ENCODE measurements at regions not wholly inside any gene's neighbourhood (a gene's known extent, or its start where the extent isn't known, plus 50 kb on each side); places are given as distances from the start of the nearest gene placed in this dataset.

DNA sequence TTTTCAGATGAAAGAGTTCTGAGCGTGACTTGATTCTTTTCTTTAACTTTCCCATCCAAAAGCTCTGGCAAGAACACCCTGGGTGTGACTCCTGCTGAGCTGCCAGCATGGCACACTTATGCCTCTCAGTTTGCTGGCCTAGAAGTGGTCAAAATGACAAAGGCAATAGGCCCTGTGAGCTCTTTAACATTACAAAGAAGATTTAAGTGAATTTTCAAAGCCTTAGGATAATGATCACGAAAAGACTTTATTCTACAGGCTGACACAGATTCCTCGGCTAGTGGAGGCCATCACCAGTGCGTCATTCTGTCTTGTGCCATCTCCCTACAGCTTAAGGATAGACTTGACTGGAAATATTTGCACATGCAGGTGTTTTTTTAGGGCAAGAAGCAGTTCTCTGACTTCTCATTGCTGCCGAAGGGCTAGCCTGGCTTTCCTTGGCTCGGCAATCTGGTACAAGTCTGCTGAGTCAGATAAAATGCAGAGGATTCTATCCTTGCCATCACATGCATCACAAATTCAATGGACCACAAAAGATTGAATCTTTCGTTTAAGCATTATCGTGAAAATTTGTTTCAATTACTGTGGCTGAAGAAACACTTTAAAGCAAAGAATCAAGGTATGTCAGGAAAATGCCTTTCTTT, 311.5 kb downstream of the COX7C start:
- no peaks in the 10 kb centered on the region for H3K4me1 ChIP-seq
- no peak for ATAC-seq
- H3K9me3 ChIP-seq: no peaks in the 10 kb centered on the region
- H3K4me3 ChIP-seq: no peak overlapping the region
- no peak overlapping the region for H3K27ac ChIP-seq
- no peaks in the 10 kb centered on the region for H3K36me3 ChIP-seq
- no peaks in the 10 kb centered on the region for H3K27me3 ChIP-seq
- TF ChIP-seq POLR2A (IDR thresholded peaks at IDR 0.05) (no peak), POLR2AphosphoS5 (IDR thresholded peaks at IDR 0.05) (no peak), EP300 (IDR thresholded peaks at IDR 0.05) (no peak)
- TF ChIP-seq, protein P1, sequence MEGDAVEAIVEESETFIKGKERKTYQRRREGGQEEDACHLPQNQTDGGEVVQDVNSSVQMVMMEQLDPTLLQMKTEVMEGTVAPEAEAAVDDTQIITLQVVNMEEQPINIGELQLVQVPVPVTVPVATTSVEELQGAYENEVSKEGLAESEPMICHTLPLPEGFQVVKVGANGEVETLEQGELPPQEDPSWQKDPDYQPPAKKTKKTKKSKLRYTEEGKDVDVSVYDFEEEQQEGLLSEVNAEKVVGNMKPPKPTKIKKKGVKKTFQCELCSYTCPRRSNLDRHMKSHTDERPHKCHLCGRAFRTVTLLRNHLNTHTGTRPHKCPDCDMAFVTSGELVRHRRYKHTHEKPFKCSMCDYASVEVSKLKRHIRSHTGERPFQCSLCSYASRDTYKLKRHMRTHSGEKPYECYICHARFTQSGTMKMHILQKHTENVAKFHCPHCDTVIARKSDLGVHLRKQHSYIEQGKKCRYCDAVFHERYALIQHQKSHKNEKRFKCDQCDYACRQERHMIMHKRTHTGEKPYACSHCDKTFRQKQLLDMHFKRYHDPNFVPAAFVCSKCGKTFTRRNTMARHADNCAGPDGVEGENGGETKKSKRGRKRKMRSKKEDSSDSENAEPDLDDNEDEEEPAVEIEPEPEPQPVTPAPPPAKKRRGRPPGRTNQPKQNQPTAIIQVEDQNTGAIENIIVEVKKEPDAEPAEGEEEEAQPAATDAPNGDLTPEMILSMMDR (IDR thresholded peaks at IDR 0.05): no peak
- WGBS, 2 donors (ENCODE audit: low coverage in 1 of 2): 48 to 52% methylated on average over 5 to 8 of the region's 8 CpGs

DNA sequence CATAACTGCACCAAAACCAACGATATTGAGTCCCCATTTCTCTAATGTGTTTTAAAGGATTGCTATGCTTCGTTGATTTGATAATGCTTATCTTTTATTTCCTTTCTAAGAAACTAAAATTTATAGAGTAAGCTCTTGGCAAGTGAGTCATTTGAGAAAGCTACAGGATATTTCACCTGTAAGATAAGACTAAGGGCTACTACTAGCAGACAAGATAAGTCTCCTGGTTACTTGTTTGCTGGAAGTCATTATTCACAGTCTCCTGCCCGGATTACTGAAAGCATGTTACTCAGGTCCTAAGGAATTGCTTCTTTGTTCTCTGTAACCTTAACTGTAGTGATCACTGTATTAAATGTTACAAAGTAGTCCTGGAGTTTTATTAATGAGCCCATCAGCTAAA, 315.9 kb upstream of the RASA1 start:
- H3K9me3 ChIP-seq: no peaks in the 10 kb centered on the region
- no peak overlapping the region for H3K4me3 ChIP-seq
- no peak for ATAC-seq
- no peaks in the 10 kb centered on the region for H3K4me1 ChIP-seq
- no peaks in the 10 kb centered on the region for H3K36me3 ChIP-seq
- no peak overlapping the region for H3K27ac ChIP-seq
- 62 to 63% methylated on average over 3 of the region's 3 CpGs for WGBS, 2 donors (ENCODE audit: low coverage in 1 of 2)
- H3K27me3 ChIP-seq: no peaks in the 10 kb centered on the region
- TF ChIP-seq POLR2A (IDR thresholded peaks at IDR 0.05) (no peak), POLR2AphosphoS5 (IDR thresholded peaks at IDR 0.05) (no peak), EP300 (IDR thresholded peaks at IDR 0.05) (no peak)
- TF ChIP-seq, protein P1 (IDR thresholded peaks at IDR 0.05): no peak

DNA sequence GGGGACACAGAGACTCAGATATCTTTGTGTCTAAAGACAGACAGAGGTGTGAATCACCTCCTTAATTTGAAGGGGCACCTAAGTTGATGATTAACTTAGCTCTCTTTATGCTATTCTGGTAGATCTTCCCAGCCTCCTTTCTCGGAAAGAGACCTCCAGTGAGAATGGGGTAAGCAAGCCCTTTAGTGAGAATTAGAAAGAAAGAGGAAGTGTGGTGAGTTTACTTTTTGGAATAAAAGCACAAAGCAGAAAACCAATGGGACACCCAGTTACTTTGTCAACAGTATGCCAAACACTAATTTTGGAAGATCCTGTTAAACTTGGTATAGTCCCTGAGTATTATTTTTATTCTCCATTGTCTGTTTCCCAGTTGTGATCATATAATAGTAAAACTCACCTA, 302.8 kb upstream of the RASA1 start:
- no peak overlapping the region for H3K4me3 ChIP-seq
- H3K4me1 ChIP-seq: peaks cover 0 to 7% (median 3%) of the 10 kb centered on the region in 3 donors
- H3K36me3 ChIP-seq: no peaks in the 10 kb centered on the region
- ATAC-seq: no peak
- 100% methylated on average over 1 of the region's 1 CpG for WGBS, 2 donors (ENCODE audit: low coverage in 1 of 2)
- no peaks in the 10 kb centered on the region for H3K9me3 ChIP-seq
- TF ChIP-seq POLR2A (IDR thresholded peaks at IDR 0.05) (no peak), EP300 (IDR thresholded peaks at IDR 0.05) (no peak), POLR2AphosphoS5 (IDR thresholded peaks at IDR 0.05) (no peak)
- TF ChIP-seq, protein P1 (IDR thresholded peaks at IDR 0.05): no peak
- H3K27ac ChIP-seq: no peak overlapping the region
- H3K27me3 ChIP-seq: no peaks in the 10 kb centered on the region

DNA sequence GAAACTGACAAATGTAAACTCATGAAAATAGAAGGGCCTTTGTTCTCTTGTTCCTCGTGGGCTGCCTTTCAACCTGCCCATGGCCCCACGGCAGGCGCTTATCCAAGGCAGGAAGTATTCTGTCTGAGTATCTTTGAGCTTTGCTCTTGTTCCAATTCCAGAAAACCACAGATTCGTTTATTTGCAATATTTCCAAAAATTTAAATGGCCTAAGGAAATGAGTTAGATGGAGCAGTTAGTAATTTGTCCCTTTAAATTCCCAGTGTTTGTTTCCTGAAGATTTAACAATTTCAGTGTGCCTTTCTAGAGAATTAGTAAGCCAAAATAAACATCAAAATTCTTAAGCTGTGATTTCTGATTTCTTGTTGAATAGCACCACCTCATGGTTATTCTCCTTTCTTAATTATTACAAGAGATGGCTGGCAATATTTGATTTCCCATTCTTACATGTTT, 299.4 kb upstream of the RASA1 start:
- H3K4me3 ChIP-seq: no peak overlapping the region
- ATAC-seq: no peak
- H3K9me3 ChIP-seq: no peaks in the 10 kb centered on the region
- H3K4me1 ChIP-seq: peaks cover 0 to 7% (median 3%) of the 10 kb centered on the region in 3 donors
- H3K27ac ChIP-seq: no peak overlapping the region
- H3K36me3 ChIP-seq: no peaks in the 10 kb centered on the region
- H3K27me3 ChIP-seq: no peaks in the 10 kb centered on the region
- 10 to 12% methylated on average over 4 of the region's 4 CpGs for WGBS, 2 donors (ENCODE audit: low coverage in 1 of 2)
- TF ChIP-seq EP300 (IDR thresholded peaks at IDR 0.05): no peak
- TF ChIP-seq, protein P1 (IDR thresholded peaks at IDR 0.05): peak in 3 of 4 experiments; percentile 26 to 43 (median 29)

DNA sequence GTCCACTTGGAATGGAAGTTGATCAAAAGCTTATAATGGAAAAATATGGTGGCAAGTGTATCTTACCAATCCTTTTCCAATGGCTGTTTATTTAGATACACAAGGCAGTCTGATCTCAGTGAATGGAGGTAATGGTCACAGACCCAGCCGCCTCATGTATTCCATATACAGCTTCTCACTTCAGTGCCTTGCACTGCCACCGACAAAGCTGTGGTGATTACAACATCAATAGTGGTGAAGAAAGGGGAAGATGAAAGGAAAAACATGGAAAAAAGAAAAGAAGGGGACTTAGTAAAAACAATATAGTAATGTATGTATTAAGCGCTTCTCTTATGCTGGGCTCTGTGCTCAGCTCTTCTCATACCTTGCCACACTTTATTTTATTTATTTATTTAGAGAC, 297.3 kb upstream of the RASA1 start:
- TF ChIP-seq EP300 (IDR thresholded peaks at IDR 0.05) (no peak), POLR2A (IDR thresholded peaks at IDR 0.05) (no peak), POLR2AphosphoS5 (IDR thresholded peaks at IDR 0.05) (no peak)
- TF ChIP-seq, protein P1 (IDR thresholded peaks at IDR 0.05): no peak
- no peak for ATAC-seq
- Histone ChIP-seq H3K4me3 (no peak overlapping the region), H3K9me3 (no peaks in the 10 kb centered on the region), H3K27ac (no peak overlapping the region), H3K4me1 (peaks cover 0 to 7% (median 3%) of the 10 kb centered on the region in 3 donors), H3K27me3 (no peaks in the 10 kb centered on the region), H3K36me3 (no peaks in the 10 kb centered on the region)
- 80 to 90% methylated on average over 2 to 3 of the region's 3 CpGs for WGBS, 2 donors (ENCODE audit: low coverage in 1 of 2)
